ENCODE measurements at regions not wholly inside any gene's neighbourhood (a gene's known extent, or its start where the extent isn't known, plus 50 kb on each side); places are given as distances from the start of the nearest gene placed in this dataset.

GRCh38 chr2:215718890-215719289 is 283.0 kb upstream of the FN1 start:
- TF ChIP-seq EZH2phosphoT487 (IDR thresholded peaks at IDR 0.05; ENCODE audit: borderline replicate concordance, low read length) (no peak), CTCF (conservative IDR thresholded peaks at IDR 0.05; ENCODE audit: low read depth, low read length) (no peak), EZH2 (IDR thresholded peaks at IDR 0.05; ENCODE audit: low read length, unreplicated experiment) (no peak)
- Histone ChIP-seq H3K4me1 (ENCODE audit: insufficient read depth, low read length) (no peaks in the 10 kb centered on the region), H3K9me2 (replicated peaks; ENCODE audit: low read length) (no peaks in the 10 kb centered on the region), H3K9me3 (ENCODE audit: low read length) (no peaks in the 10 kb centered on the region), H3F3A (ENCODE audit: low read length, unreplicated experiment) (no peaks in the 10 kb centered on the region), H3K36me3 (ENCODE audit: low read depth, low read length) (no peaks in the 10 kb centered on the region), H3K79me2 (ENCODE audit: low read length) (no peaks in the 10 kb centered on the region), H2AFZ (ENCODE audit: low read length) (no peak overlapping the region), H3K9ac (ENCODE audit: low read length) (no peak overlapping the region), H3K4me2 (ENCODE audit: low read length) (no peak overlapping the region), H3K27ac (ENCODE audit: low read length) (no peak overlapping the region), H3K27me3 (ENCODE audit: low read length) (no peaks in the 10 kb centered on the region), H4K20me1 (ENCODE audit: low read length) (no peaks in the 10 kb centered on the region), H3K4me3 (ENCODE audit: low read length) (no peak overlapping the region)
- DNase-seq, result no peak
- ATAC-seq, result no peak
- ChIA-PET POLR2A (ENCODE audit: unreplicated experiment) (no interaction called here), CTCF (no interaction called here)
- BruUV-seq (replicated peaks), result no TSS peak
- intact Hi-C loops (cut with micrococcal nuclease), result no loop called here

- no peaks in the 10 kb centered on the region for H3K9me2 ChIP-seq (replicated peaks; ENCODE audit: low read length)
- TF ChIP-seq CTCF (conservative IDR thresholded peaks at IDR 0.05; ENCODE audit: low read depth, low read length) (no peak), EZH2phosphoT487 (IDR thresholded peaks at IDR 0.05; ENCODE audit: borderline replicate concordance, low read length) (no peak), EZH2 (IDR thresholded peaks at IDR 0.05; ENCODE audit: low read length, unreplicated experiment) (no peak)
- BruUV-seq (replicated peaks), result no TSS peak
- ChIA-PET CTCF (no interaction called here), POLR2A (ENCODE audit: unreplicated experiment) (no interaction called here)
- intact Hi-C loops (cut with micrococcal nuclease), result no loop called here
- H3F3A ChIP-seq (ENCODE audit: low read length, unreplicated experiment), result no peaks in the 10 kb centered on the region
- no peaks in the 10 kb centered on the region for H3K36me3 ChIP-seq (ENCODE audit: low read depth, low read length)
- H3K9me3 ChIP-seq (ENCODE audit: low read length), result no peaks in the 10 kb centered on the region
- no peak overlapping the region for H3K9ac ChIP-seq (ENCODE audit: low read length)
- no peak overlapping the region for H2AFZ ChIP-seq (ENCODE audit: low read length)
- H3K4me3 ChIP-seq (ENCODE audit: low read length), result no peak overlapping the region
- H3K27ac ChIP-seq (ENCODE audit: low read length), result no peak overlapping the region
- H3K4me1 ChIP-seq (ENCODE audit: insufficient read depth, low read length), result peaks cover 3% of the 10 kb centered on the region; the same call in 1 of the 2 replicates
- H3K4me2 ChIP-seq (ENCODE audit: low read length), result no peak overlapping the region
- no peak for ATAC-seq
- H3K27me3 ChIP-seq (ENCODE audit: low read length), result no peaks in the 10 kb centered on the region
- H3K79me2 ChIP-seq (ENCODE audit: low read length), result no peaks in the 10 kb centered on the region
- DNase-seq, result no peak
- H4K20me1 ChIP-seq (ENCODE audit: low read length), result no peaks in the 10 kb centered on the region
Observed at GRCh38 chr2:215718436-215718835, 282.6 kb upstream of the FN1 start.

GRCh38 chr2:215717501-215718381 is 281.9 kb upstream of the FN1 start:
- Histone ChIP-seq H4K20me1 (ENCODE audit: low read length) (no peaks in the 10 kb centered on the region), H3K9ac (ENCODE audit: low read length) (no peak overlapping the region), H3K27me3 (ENCODE audit: low read length) (no peaks in the 10 kb centered on the region), H3F3A (ENCODE audit: low read length, unreplicated experiment) (no peaks in the 10 kb centered on the region), H2AFZ (ENCODE audit: low read length) (no peak overlapping the region), H3K4me3 (ENCODE audit: low read length) (no peak overlapping the region), H3K4me2 (ENCODE audit: low read length) (no peak overlapping the region), H3K9me3 (ENCODE audit: low read length) (no peaks in the 10 kb centered on the region), H3K4me1 (ENCODE audit: insufficient read depth, low read length) (peaks cover 10% of the 10 kb centered on the region), H3K79me2 (ENCODE audit: low read length) (no peaks in the 10 kb centered on the region), H3K9me2 (replicated peaks; ENCODE audit: low read length) (no peaks in the 10 kb centered on the region), H3K27ac (ENCODE audit: low read length) (no peak overlapping the region), H3K36me3 (ENCODE audit: low read depth, low read length) (no peaks in the 10 kb centered on the region)
- ChIA-PET POLR2A (ENCODE audit: unreplicated experiment) (no interaction called here), CTCF (no interaction called here)
- ATAC-seq (no peak), DNase-seq (no peak)
- TF ChIP-seq EZH2 (IDR thresholded peaks at IDR 0.05; ENCODE audit: low read length, unreplicated experiment), result no peak
- no peak for TF ChIP-seq EZH2phosphoT487 (IDR thresholded peaks at IDR 0.05; ENCODE audit: borderline replicate concordance, low read length)
- TF ChIP-seq CTCF (conservative IDR thresholded peaks at IDR 0.05; ENCODE audit: low read depth, low read length), result no peak
- intact Hi-C loops (cut with micrococcal nuclease), result no loop called here
- BruUV-seq (replicated peaks), result no TSS peak
